Loucy (cell line): ENCODE measurements at regions not wholly inside any gene's neighbourhood (a gene's known extent, or its start where the extent isn't known, plus 50 kb on each side); places are given as distances from the start of the nearest gene placed in this dataset.

ENCODE experiments used
- H2AFZ ChIP-seq: fragments of 200-600 bp; sonication (generic); 2 replicates; pipeline ENCODE4 v1.6.0; 2016; ENCODE audit warnings: antibody characterized with exemption, mild to moderate bottlenecking, low read length, moderate library complexity
- H3F3A ChIP-seq: fragments of 200-600 bp; 2 replicates; pipeline ENCODE4 v1.6.0; 2016; ENCODE audit warnings: antibody characterized with exemption, low read depth, mild to moderate bottlenecking
- H3K27me3 ChIP-seq: fragments of 200-600 bp; sonication (generic); 2 replicates; pipeline ENCODE4 v1.6.1; 2014; ENCODE audit warnings: low read length, mild to moderate bottlenecking; ENCODE audit not compliant: insufficient read depth, poor library complexity, severe bottlenecking
- H3K36me3 ChIP-seq: fragments of 200-600 bp; sonication (generic); 2 replicates; pipeline ENCODE4 v1.6.1; 2016; ENCODE audit warnings: low read length; ENCODE audit not compliant: insufficient read depth
- H3K4me1 ChIP-seq: fragments of 200-600 bp; sonication (generic); 2 replicates; pipeline ENCODE4 v1.5.1; 2014; ENCODE audit warnings: low read length, mild to moderate bottlenecking; ENCODE audit not compliant: insufficient read depth, poor library complexity, severe bottlenecking
- H3K4me2 ChIP-seq: fragments of 200-600 bp; sonication (generic); 2 replicates; pipeline ENCODE4 v1.6.0; 2014; ENCODE audit warnings: antibody characterized with exemption, low read length, low read depth, mild to moderate bottlenecking; ENCODE audit not compliant: poor library complexity, severe bottlenecking
- H3K4me3 ChIP-seq: fragments of 200-600 bp; sonication (generic); 2 replicates; pipeline ENCODE4 v1.5.1; 2014; ENCODE audit warnings: low read length, mild to moderate bottlenecking, mixed read lengths; ENCODE audit not compliant: poor library complexity, severe bottlenecking
- H3K79me2 ChIP-seq: fragments of 200-600 bp; sonication (generic); 2 replicates; pipeline ENCODE4 v1.6.1; 2014; ENCODE audit warnings: low read length; ENCODE audit not compliant: insufficient read depth
- H3K9ac ChIP-seq: fragments of 200-600 bp; sonication (generic); 2 replicates; pipeline ENCODE4 v1.6.0; 2014; ENCODE audit warnings: mild to moderate bottlenecking, low read depth, low read length, moderate library complexity; ENCODE audit not compliant: poor library complexity, severe bottlenecking
- H3K9me2 ChIP-seq: fragments of 200-600 bp; sonication (generic); replicated peaks from 2 replicates; pipeline ENCODE4 v1.6.1; 2016; ENCODE audit warnings: low read depth, low read length, mixed read lengths
- H3K9me3 ChIP-seq: fragments of 200-600 bp; sonication (generic); 2 replicates; pipeline ENCODE4 v1.6.1; 2014; ENCODE audit warnings: mild to moderate bottlenecking, antibody characterized with exemption, low read length, low read depth; ENCODE audit not compliant: insufficient read depth
- H4K20me1 ChIP-seq: fragments of 200-600 bp; sonication (generic); 2 replicates; pipeline ENCODE4 v1.6.0; 2014; ENCODE audit warnings: antibody characterized with exemption, low read length, mild to moderate bottlenecking; ENCODE audit not compliant: insufficient read depth, poor library complexity, severe bottlenecking
- CTCF ChIP-seq: fragments of 200-600 bp; sonication (generic); conservative IDR thresholded peaks from 2 replicates; pipeline ENCODE4 v1.5.1; 2014; ENCODE audit warnings: mild to moderate bottlenecking, antibody characterized with exemption, low read length
- EZH2phosphoT487 ChIP-seq: fragments of 200-600 bp; IDR thresholded peaks from 2 replicates; pipeline ENCODE4 v1.6.1; 2018; ENCODE audit warnings: antibody characterized with exemption, mild to moderate bottlenecking, moderate library complexity, borderline replicate concordance

DNA sequence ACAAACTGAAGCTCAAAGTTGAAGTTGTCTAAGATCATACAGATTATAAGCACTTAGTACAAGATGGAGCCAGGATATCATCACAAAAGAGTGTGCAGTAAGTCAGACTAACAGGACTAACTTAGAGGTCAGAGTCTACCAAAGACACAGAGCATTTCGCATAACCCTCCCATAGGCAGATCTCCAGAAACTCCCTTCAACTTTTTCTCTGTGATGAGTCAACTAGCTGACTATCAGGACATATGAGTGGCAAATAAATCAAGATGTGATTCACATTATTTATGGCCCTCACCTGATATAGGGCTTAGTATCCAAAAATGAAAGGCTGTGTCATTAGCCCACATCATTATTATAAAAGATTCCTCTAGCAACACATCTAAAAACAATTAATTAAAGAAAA is 484.6 kb downstream of the GALC start:
- no peaks in the 10 kb centered on the region for H3K4me1 ChIP-seq
- no peak overlapping the region for H2AFZ ChIP-seq
- H4K20me1 ChIP-seq: no peaks in the 10 kb centered on the region
- H3K79me2 ChIP-seq: no peaks in the 10 kb centered on the region
- no peak overlapping the region for H3K9ac ChIP-seq
- TF ChIP-seq EZH2phosphoT487 (no peak), CTCF (no peak)
- no peaks in the 10 kb centered on the region for H3K36me3 ChIP-seq
- H3K27me3 ChIP-seq: no peaks in the 10 kb centered on the region
- H3K9me2 ChIP-seq: no peaks in the 10 kb centered on the region
- H3K4me3 ChIP-seq: no peak overlapping the region
- H3K9me3 ChIP-seq: no peaks in the 10 kb centered on the region
- no peak overlapping the region for H3K4me2 ChIP-seq
- no peaks in the 10 kb centered on the region for H3F3A ChIP-seq

DNA sequence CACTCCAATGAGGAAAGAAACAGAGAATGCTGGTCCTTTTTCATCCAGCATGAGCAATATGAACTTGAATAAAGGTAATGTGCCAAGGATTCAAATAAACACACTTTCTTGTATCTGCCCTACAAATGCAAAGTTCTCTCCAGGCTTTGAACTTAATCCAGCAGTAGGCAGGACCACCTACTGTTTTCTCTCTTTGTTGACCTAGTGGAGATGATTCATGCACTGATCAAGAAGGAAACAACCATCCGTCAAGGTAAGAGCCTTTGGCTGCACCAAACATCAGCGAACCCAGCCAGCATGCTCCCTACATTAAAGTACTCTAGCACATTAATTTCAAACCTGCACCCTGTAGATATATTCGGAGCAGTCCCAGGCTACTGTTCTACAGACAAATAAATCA is 489.3 kb downstream of the GALC start:
- no peaks in the 10 kb centered on the region for H3K9me2 ChIP-seq
- H3K27me3 ChIP-seq: no peaks in the 10 kb centered on the region
- H2AFZ ChIP-seq: no peak overlapping the region
- no peaks in the 10 kb centered on the region for H4K20me1 ChIP-seq
- H3F3A ChIP-seq: no peaks in the 10 kb centered on the region
- H3K4me2 ChIP-seq: no peak overlapping the region
- H3K79me2 ChIP-seq: no peaks in the 10 kb centered on the region
- no peak overlapping the region for H3K9ac ChIP-seq
- no peak for TF ChIP-seq CTCF
- TF ChIP-seq EZH2phosphoT487: no peak
- H3K4me1 ChIP-seq: no peaks in the 10 kb centered on the region
- no peaks in the 10 kb centered on the region for H3K9me3 ChIP-seq
- H3K36me3 ChIP-seq: no peaks in the 10 kb centered on the region
- H3K4me3 ChIP-seq: no peak overlapping the region

DNA sequence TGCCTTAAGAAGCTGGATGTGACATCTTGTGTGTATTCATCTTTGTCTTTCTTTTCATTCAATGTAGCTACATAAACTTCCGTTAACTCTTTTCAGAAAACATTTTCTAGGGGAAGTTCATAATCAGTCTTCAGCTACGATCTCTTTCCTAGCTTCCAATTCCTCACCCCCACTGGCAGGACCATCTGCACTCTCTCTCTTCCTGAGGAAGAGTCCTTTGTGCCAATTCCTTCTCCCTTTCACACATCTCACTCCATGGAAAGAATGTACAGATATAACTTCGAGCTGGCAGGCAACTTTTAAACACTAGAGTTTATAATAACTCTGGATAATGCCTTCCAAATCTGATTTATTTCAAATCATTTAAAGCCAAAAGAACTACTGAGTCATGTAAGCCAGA is 495.7 kb downstream of the GALC start:
- no peaks in the 10 kb centered on the region for H3K4me1 ChIP-seq
- H3K4me3 ChIP-seq: no peak overlapping the region
- H3K27me3 ChIP-seq: no peaks in the 10 kb centered on the region
- H3K79me2 ChIP-seq: no peaks in the 10 kb centered on the region
- H3K36me3 ChIP-seq: no peaks in the 10 kb centered on the region
- TF ChIP-seq EZH2phosphoT487 (no peak), CTCF (no peak)
- H3K4me2 ChIP-seq: no peak overlapping the region
- no peaks in the 10 kb centered on the region for H4K20me1 ChIP-seq
- H3K9ac ChIP-seq: no peak overlapping the region
- no peaks in the 10 kb centered on the region for H3K9me2 ChIP-seq
- no peaks in the 10 kb centered on the region for H3K9me3 ChIP-seq
- H2AFZ ChIP-seq: no peak overlapping the region
- no peaks in the 10 kb centered on the region for H3F3A ChIP-seq
